PC-3 (cell line): ENCODE measurements at regions not wholly inside any gene's neighbourhood (a gene's known extent, or its start where the extent isn't known, plus 50 kb on each side); places are given as distances from the start of the nearest gene placed in this dataset.

ENCODE experiments used
- CTCF ChIP-seq: fragments of 300-600 bp; sonication (generic); conservative IDR thresholded peaks from 2 replicates; pipeline ENCODE4 v1.5.1; 2017; ENCODE audit warnings: antibody characterized with exemption, low read depth, mild to moderate bottlenecking, low read length
- EZH2phosphoT487 ChIP-seq: fragments of 300-600 bp; sonication (generic); IDR thresholded peaks from 2 replicates; pipeline ENCODE4 v1.6.1; 2018; ENCODE audit warnings: mild to moderate bottlenecking, antibody characterized with exemption, low read length, borderline replicate concordance

- no peak for TF ChIP-seq CTCF
- TF ChIP-seq EZH2phosphoT487: no peak
Observed at GRCh38 chr4:110737931-110738330, 115.1 kb upstream of the PITX2 start.
